ENCODE measurements at regions not wholly inside any gene's neighbourhood (a gene's known extent, or its start where the extent isn't known, plus 50 kb on each side); places are given as distances from the start of the nearest gene placed in this dataset.

DNA sequence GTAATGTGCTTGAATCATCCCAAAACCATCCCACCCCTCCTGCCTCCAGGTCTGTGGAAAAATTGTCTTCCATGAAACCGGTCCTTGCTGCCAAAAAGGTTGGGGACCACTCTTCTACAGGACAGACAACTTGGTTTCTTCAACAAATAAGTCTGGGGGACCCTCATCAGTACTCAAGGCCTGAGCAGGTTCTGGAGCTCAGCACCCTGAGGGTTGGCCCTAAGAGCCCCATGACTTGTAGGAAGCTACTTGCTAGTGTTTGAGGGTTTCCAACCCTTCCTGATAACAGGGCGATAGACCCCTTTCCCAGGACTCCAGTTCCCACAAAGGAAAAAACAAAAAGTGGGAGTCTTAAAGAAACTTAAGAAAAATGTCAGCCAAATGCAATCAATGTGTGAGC is 52.9 kb upstream of the SLCO2A1 start (continued):
- TF ChIP-seq JAZF1 (CRISPR knock-in tag; IDR thresholded peaks at IDR 0.05) (no peak), CBFB (CRISPR knock-in tag; IDR thresholded peaks at IDR 0.05; ENCODE audit: low read depth) (no peak)
- TF ChIP-seq, protein P1, sequence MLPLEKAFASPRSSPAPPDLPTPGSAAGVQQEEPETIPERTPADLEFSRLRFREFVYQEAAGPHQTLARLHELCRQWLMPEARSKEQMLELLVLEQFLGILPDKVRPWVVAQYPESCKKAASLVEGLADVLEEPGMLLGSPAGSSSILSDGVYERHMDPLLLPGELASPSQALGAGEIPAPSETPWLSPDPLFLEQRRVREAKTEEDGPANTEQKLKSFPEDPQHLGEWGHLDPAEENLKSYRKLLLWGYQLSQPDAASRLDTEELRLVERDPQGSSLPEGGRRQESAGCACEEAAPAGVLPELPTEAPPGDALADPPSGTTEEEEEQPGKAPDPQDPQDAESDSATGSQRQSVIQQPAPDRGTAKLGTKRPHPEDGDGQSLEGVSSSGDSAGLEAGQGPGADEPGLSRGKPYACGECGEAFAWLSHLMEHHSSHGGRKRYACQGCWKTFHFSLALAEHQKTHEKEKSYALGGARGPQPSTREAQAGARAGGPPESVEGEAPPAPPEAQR (CRISPR knock-in tag; IDR thresholded peaks at IDR 0.05), result no peak

DNA sequence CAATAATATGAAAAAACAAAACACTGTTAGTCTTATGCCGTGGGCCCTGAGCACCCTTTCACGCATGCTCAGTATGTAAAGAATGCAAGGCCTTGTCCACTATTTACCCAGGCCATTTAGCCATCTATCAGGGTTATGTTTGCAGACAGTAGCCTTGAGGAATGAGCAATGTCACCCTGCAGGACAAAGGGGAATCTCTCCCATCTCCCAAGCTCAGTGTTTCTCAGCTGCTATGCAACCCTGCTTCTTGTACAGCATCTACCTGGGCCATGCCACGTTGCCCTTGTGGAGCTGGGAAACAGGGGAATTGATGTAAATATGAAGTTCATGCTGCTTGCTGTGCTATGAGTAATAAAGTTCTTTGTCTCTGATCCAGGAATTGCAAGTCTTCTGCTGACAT is 51.5 kb upstream of the SLCO2A1 start:
- DNase-seq (ENCODE audit: low spot score), result no peak

More for the DNA sequence above, 51.5 kb upstream of the SLCO2A1 start:
- Mint-ChIP-seq H3K27me3 (ENCODE audit: low read depth) (no peaks in the 10 kb centered on the region; the same call in 1 of the 2 replicates), H3K9me3 (peaks cover 28% of the 10 kb centered on the region), H3K27ac (no peak overlapping the region), H3K4me3 (no peak overlapping the region), H3K36me3 (peaks cover 13% of the 10 kb centered on the region), H3K4me1 (no peaks in the 10 kb centered on the region)
- no peak for ATAC-seq
- ChIA-PET POLR2A (no interaction called here), CTCF (no interaction called here)
- TF ChIP-seq, protein P2, sequence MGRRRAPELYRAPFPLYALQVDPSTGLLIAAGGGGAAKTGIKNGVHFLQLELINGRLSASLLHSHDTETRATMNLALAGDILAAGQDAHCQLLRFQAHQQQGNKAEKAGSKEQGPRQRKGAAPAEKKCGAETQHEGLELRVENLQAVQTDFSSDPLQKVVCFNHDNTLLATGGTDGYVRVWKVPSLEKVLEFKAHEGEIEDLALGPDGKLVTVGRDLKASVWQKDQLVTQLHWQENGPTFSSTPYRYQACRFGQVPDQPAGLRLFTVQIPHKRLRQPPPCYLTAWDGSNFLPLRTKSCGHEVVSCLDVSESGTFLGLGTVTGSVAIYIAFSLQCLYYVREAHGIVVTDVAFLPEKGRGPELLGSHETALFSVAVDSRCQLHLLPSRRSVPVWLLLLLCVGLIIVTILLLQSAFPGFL (CRISPR knock-in tag; IDR thresholded peaks at IDR 0.05; ENCODE audit: borderline replicate concordance), result no peak
- TF ChIP-seq MXD4 (CRISPR knock-in tag; IDR thresholded peaks at IDR 0.05; ENCODE audit: borderline replicate concordance), result no peak
- no peak for TF ChIP-seq GTF2I (CRISPR knock-in tag; conservative IDR thresholded peaks at IDR 0.05)
- TF ChIP-seq TCF7 (CRISPR knock-in tag; IDR thresholded peaks at IDR 0.05; ENCODE audit: low read depth), result no peak
- no peak for TF ChIP-seq ZNF396 (CRISPR knock-in tag; IDR thresholded peaks at IDR 0.05; ENCODE audit: borderline replicate concordance)
- TF ChIP-seq JAZF1 (CRISPR knock-in tag; IDR thresholded peaks at IDR 0.05), result no peak
- TF ChIP-seq ATF1 (CRISPR knock-in tag; IDR thresholded peaks at IDR 0.05), result no peak
- no peak for TF ChIP-seq SMAD4 (CRISPR knock-in tag; IDR thresholded peaks at IDR 0.05)
- no peak for TF ChIP-seq SP1 (CRISPR knock-in tag; conservative IDR thresholded peaks at IDR 0.05)
- TF ChIP-seq CREB1 (CRISPR knock-in tag; IDR thresholded peaks at IDR 0.05), result no peak
- no peak for TF ChIP-seq RELA (CRISPR knock-in tag; IDR thresholded peaks at IDR 0.05; ENCODE audit: borderline replicate concordance)
- TF ChIP-seq, protein P3, sequence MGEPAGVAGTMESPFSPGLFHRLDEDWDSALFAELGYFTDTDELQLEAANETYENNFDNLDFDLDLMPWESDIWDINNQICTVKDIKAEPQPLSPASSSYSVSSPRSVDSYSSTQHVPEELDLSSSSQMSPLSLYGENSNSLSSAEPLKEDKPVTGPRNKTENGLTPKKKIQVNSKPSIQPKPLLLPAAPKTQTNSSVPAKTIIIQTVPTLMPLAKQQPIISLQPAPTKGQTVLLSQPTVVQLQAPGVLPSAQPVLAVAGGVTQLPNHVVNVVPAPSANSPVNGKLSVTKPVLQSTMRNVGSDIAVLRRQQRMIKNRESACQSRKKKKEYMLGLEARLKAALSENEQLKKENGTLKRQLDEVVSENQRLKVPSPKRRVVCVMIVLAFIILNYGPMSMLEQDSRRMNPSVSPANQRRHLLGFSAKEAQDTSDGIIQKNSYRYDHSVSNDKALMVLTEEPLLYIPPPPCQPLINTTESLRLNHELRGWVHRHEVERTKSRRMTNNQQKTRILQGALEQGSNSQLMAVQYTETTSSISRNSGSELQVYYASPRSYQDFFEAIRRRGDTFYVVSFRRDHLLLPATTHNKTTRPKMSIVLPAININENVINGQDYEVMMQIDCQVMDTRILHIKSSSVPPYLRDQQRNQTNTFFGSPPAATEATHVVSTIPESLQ (CRISPR knock-in tag; IDR thresholded peaks at IDR 0.05), result no peak
- TF ChIP-seq, protein P4, sequence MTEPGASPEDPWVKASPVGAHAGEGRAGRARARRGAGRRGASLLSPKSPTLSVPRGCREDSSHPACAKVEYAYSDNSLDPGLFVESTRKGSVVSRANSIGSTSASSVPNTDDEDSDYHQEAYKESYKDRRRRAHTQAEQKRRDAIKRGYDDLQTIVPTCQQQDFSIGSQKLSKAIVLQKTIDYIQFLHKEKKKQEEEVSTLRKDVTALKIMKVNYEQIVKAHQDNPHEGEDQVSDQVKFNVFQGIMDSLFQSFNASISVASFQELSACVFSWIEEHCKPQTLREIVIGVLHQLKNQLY (CRISPR knock-in tag; IDR thresholded peaks at IDR 0.05), result no peak
- no peak for TF ChIP-seq NFE2L1 (CRISPR knock-in tag; IDR thresholded peaks at IDR 0.05)
- no peak for TF ChIP-seq NR3C1 (CRISPR knock-in tag; conservative IDR thresholded peaks at IDR 0.05; ENCODE audit: low read depth)
- TF ChIP-seq, protein P1 (CRISPR knock-in tag; IDR thresholded peaks at IDR 0.05), result no peak
- TF ChIP-seq, protein P5, sequence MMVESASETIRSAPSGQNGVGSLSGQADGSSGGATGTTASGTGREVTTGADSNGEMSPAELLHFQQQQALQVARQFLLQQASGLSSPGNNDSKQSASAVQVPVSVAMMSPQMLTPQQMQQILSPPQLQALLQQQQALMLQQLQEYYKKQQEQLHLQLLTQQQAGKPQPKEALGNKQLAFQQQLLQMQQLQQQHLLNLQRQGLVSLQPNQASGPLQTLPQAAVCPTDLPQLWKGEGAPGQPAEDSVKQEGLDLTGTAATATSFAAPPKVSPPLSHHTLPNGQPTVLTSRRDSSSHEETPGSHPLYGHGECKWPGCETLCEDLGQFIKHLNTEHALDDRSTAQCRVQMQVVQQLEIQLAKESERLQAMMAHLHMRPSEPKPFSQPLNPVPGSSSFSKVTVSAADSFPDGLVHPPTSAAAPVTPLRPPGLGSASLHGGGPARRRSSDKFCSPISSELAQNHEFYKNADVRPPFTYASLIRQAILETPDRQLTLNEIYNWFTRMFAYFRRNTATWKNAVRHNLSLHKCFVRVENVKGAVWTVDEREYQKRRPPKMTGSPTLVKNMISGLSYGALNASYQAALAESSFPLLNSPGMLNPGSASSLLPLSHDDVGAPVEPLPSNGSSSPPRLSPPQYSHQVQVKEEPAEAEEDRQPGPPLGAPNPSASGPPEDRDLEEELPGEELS (CRISPR knock-in tag; IDR thresholded peaks at IDR 0.05), result no peak
- TF ChIP-seq, protein P6, sequence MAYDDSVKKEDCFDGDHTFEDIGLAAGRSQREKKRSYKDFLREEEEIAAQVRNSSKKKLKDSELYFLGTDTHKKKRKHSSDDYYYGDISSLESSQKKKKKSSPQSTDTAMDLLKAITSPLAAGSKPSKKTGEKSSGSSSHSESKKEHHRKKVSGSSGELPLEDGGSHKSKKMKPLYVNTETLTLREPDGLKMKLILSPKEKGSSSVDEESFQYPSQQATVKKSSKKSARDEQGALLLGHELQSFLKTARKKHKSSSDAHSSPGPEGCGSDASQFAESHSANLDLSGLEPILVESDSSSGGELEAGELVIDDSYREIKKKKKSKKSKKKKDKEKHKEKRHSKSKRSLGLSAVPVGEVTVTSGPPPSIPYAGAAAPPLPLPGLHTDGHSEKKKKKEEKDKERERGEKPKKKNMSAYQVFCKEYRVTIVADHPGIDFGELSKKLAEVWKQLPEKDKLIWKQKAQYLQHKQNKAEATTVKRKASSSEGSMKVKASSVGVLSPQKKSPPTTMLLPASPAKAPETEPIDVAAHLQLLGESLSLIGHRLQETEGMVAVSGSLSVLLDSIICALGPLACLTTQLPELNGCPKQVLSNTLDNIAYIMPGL (CRISPR knock-in tag; IDR thresholded peaks at IDR 0.05), result no peak
- TF ChIP-seq HMGA2 (CRISPR knock-in tag; IDR thresholded peaks at IDR 0.05), result no peak
- no peak for TF ChIP-seq ZNF317 (CRISPR knock-in tag; IDR thresholded peaks at IDR 0.05; ENCODE audit: borderline replicate concordance, low read depth)
